Heart right ventricle (tissue), 16 donors: ENCODE measurements at regions not wholly inside any gene's neighbourhood (a gene's known extent, or its start where the extent isn't known, plus 50 kb on each side); places are given as distances from the start of the nearest gene placed in this dataset.
"Not testable (repeated sequence)": the region's sequence is repeated elsewhere in the genome, so short reads cannot be mapped to it uniquely, and the experiment has no call there.

Experiments used
- ATAC-seq, 8 donors: fragments of 200-7000 bp; cut with Tn5 transposase; one replicate each; pipeline ENCODE4 v1.9.1; 2020; ENCODE audit warnings: mild to moderate bottlenecking in 8 of 8, moderate library complexity in 8 of 8, moderate number of reproducible peaks in 1 of 8
- DNase-seq, 2 donors: peaks; one replicate each; pipeline ENCODE4 v3.0.0-alpha.2; 2020
- H3K27ac ChIP-seq, 10 donors: fragments of 200-600 bp; sonication (generic) in 2 of 10; one replicate each; pipeline versions ENCODE4 v1.5.0 to v1.8.0; 2020 to 2022; ENCODE audit warnings: mild to moderate bottlenecking in 3 of 10
- H3K27me3 ChIP-seq, 7 donors: fragments of 200-600 bp; one replicate each; pipeline ENCODE4 v1.8.0; 2021 to 2022; ENCODE audit warnings: mild to moderate bottlenecking in 2 of 7
- H3K36me3 ChIP-seq, 9 donors: fragments of 200-600 bp; sonication (generic) in 1 of 9; one replicate each; pipeline versions ENCODE4 v1.5.0 to v1.8.0; 2020 to 2022; ENCODE audit warnings: mild to moderate bottlenecking in 2 of 9
- H3K4me1 ChIP-seq, 9 donors: fragments of 200-600 bp; sonication (generic) in 1 of 9; one replicate each; pipeline versions ENCODE4 v1.5.0 to v1.8.0; 2020 to 2022; ENCODE audit warnings: mild to moderate bottlenecking in 4 of 9
- H3K4me3 ChIP-seq, 10 donors: fragments of 200-600 bp; sonication (generic) in 2 of 10; one replicate each; pipeline versions ENCODE4 v1.5.0 to v1.8.0; 2020 to 2022; ENCODE audit warnings: mild to moderate bottlenecking in 7 of 10, moderate library complexity in 2 of 10
- H3K9me3 ChIP-seq, 11 donors: fragments of 200-600 bp in 10 of 11; sonication (generic) in 2 of 11; one replicate each; pipeline versions ENCODE4 v1.5.0 to v1.8.0; 2013 to 2022; ENCODE audit warnings: mild to moderate bottlenecking in 2 of 11, control low read depth in 1 of 11, moderate library complexity in 1 of 11
- CTCF ChIP-seq, 9 donors: fragments of 200-600 bp; sonication (generic) in 2 of 9; IDR thresholded peaks; one replicate each; pipeline versions ENCODE4 v1.5.0 to v1.8.0; 2021 to 2022; ENCODE audit warnings: antibody characterized with exemption in 9 of 9, mild to moderate bottlenecking in 5 of 9, moderate library complexity in 1 of 9
- WGBS, 2 donors: extraction: QIAGEN DNeasy Blood & Tissue Kit; methylation state at CpG; one replicate each; pipeline ENCODE4 v1.1.7; 2013; ENCODE audit warnings: inconsistent platforms in 1 of 2; 5-methylcytosine and 5-hydroxymethylcytosine counted together
- intact Hi-C, 10 donors: fragments of 100-400 bp; cut with DNase I; formaldehyde crosslinking; loops; one replicate each; pipeline versions ENCODE4 v1.11.1 to v1.14.2; 2022
- donor health status: Arrhythmogenic right ventricular cardiomyopathy.
- donor health status: ischemic (EF 13 %, LVEDD 7.1; RV severe dilation, severe dysfunction).
- donor health status: healthy with polysubstance abuse.
- donor health status: DM: no; HTN: yes; CAD: no.
- donor health status: DM: no; HTN: no; CAD: no.
- donor health status: ischemic (EF 25% LVEDD 6.9; RV normal size, moderate dysfunction).
- donor health status: ischemic (EF 25% LVEDD 5.7; RV mildly dilated, moderate dysfunction).
- donor health status: healthy.
- donor health status: DM: yes; HTN: yes; CAD: no.
- donor health status: Ischemic cardiomyopathy.
- donor health status: ischemic (EF 35%, LVEDD 5.7; RV mildly dilated, moderate dysfunction).
- donor health status: nonischemic (EF 11% LVEDD 7.7; RV severe dilation, severe dysfunction).
- donor health status: DM: yes; HTN: yes; CAD: no.
- donor health status: PGD.
- donor health status: ischemic (EF 29% LVEDD 5.4; RV normal size, mild dysfunction).
- donor health status: nonischemic (EF 23%, LVEDD 6.1; RV moderate dilation, normal function).

- no peak for TF ChIP-seq CTCF (IDR thresholded peaks at IDR 0.05)
- H3K27ac ChIP-seq, result no peak overlapping the region
- H3K4me1 ChIP-seq, result no peaks in the 10 kb centered on the region
- no peak for ATAC-seq
- peaks cover 0 to 25% (median 0%) of the 10 kb centered on the region in 7 donors for H3K27me3 ChIP-seq
- no peaks in the 10 kb centered on the region for H3K9me3 ChIP-seq
- intact Hi-C loops, result no loop called here
- H3K4me3 ChIP-seq, result no peak overlapping the region
- H3K36me3 ChIP-seq, result no peaks in the 10 kb centered on the region
- WGBS, 2 donors, result 83 to 87% methylated on average over 3 of the region's 3 CpGs
- no peak for DNase-seq
These were observed 100.6 kb downstream of the LUZP4 start for GRCh38 chrX:115390078-115390477.

GRCh38 chrX:115392031-115392430 lies 102.5 kb downstream of the LUZP4 start:
- intact Hi-C loops, result no loop called here
- Histone ChIP-seq H3K9me3 (no peaks in the 10 kb centered on the region), H3K4me3 (no peak overlapping the region), H3K27me3 (peaks cover 0 to 35% (median 0%) of the 10 kb centered on the region in 7 donors), H3K4me1 (no peaks in the 10 kb centered on the region), H3K27ac (no peak overlapping the region), H3K36me3 (no peaks in the 10 kb centered on the region)
- DNase-seq, result no peak
- ATAC-seq, result no peak
- WGBS, 2 donors, result 96 to 97% methylated on average over 2 of the region's 2 CpGs
- no peak for TF ChIP-seq CTCF (IDR thresholded peaks at IDR 0.05)

DNA sequence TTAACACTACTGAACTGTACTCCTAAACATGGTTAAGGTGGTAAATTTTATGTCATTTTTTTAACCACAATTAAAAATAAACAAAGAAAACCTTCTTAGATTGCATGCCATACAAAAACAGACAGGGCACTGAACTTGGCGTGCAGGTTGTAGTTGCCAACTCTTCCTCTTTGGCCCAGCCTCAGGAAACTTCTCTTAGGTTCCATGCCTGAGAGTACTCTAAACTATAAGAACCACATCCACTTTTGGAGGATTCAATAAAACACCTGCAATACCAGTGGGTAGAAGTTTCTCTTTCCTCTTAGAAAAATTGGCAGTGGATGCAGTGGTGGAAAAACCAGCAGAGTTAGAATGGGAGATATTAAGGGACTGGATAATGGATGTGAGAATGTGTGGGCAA lies 103.4 kb downstream of the LUZP4 start:
- TF ChIP-seq CTCF (IDR thresholded peaks at IDR 0.05), result no peak
- ATAC-seq, result no peak
- Histone ChIP-seq H3K9me3 (no peaks in the 10 kb centered on the region), H3K27ac (no peak overlapping the region), H3K36me3 (no peaks in the 10 kb centered on the region), H3K27me3 (peaks cover 0 to 39% (median 0%) of the 10 kb centered on the region in 7 donors), H3K4me1 (no peaks in the 10 kb centered on the region), H3K4me3 (no peak overlapping the region)
- intact Hi-C loops, result no loop called here
- no peak for DNase-seq
- WGBS, 2 donors, result 97% methylated on average over 1 of the region's 1 CpG

- 100% methylated on average over 1 of the region's 1 CpG for WGBS, 2 donors
- no peak for TF ChIP-seq CTCF (IDR thresholded peaks at IDR 0.05)
- no peak overlapping the region for H3K27ac ChIP-seq
- H3K27me3 ChIP-seq, result peaks cover 0 to 39% (median 0%) of the 10 kb centered on the region in 7 donors
- no peaks in the 10 kb centered on the region for H3K36me3 ChIP-seq
- H3K4me3 ChIP-seq, result no peak overlapping the region
- ATAC-seq, result no peak
- intact Hi-C loops, result no loop called here
- no peaks in the 10 kb centered on the region for H3K9me3 ChIP-seq
- no peaks in the 10 kb centered on the region for H3K4me1 ChIP-seq
- DNase-seq, result no peak
These were observed 103.8 kb downstream of the LUZP4 start for GRCh38 chrX:115393271-115393670.

DNA sequence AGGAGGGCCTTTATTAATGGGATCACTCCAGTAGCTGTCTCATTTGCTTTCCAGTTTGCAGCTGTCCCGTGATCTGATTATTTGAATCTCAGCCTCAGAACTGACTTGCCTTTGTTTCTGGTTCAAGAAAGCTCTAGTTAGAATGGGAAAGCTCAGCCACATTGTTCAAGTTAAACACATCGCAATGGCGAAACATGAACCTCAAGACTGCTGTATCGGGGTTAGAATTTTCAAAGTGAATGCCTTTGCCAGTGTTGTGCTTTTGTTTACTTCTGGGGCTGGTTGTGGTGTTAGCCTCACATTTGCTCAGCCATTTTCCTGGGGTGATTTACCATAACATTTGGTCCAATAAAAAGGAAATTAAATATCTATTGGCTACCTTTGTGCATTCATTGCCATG lies 105.3 kb downstream of the LUZP4 start:
- intact Hi-C loops, H3K4me3 ChIP-seq, H3K4me1 ChIP-seq, ATAC-seq, H3K27ac ChIP-seq, DNase-seq, H3K9me3 ChIP-seq, H3K36me3 ChIP-seq: not testable (repeated sequence)
- peaks cover 0 to 37% (median 0%) of the 10 kb centered on the region in 7 donors for H3K27me3 ChIP-seq
- 94 to 97% methylated on average over 3 to 4 of the region's 4 CpGs for WGBS, 2 donors
